ENCODE measurements at regions not wholly inside any gene's neighbourhood (a gene's known extent, or its start where the extent isn't known, plus 50 kb on each side); places are given as distances from the start of the nearest gene placed in this dataset.

DNA sequence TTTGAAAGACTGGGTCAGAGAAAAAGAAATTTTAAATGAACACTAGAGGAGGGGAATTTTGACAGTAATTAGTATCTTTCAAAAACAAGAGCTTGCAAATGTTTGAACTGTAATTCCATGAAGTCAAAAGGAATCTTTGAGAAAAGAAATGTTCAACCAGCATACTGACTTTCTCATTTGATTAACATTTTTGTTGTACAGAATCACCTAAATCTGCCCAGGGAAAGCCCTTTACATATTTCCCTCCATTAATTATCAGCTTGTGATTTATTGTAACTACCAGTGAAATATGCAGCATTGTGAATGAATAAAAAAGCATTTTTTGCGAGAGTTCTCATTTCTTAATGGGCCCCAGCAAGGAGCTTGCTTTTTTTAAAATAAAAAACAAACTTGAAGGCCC is 61.2 kb upstream of the CCDC91 start:
- TF ChIP-seq, protein P1, sequence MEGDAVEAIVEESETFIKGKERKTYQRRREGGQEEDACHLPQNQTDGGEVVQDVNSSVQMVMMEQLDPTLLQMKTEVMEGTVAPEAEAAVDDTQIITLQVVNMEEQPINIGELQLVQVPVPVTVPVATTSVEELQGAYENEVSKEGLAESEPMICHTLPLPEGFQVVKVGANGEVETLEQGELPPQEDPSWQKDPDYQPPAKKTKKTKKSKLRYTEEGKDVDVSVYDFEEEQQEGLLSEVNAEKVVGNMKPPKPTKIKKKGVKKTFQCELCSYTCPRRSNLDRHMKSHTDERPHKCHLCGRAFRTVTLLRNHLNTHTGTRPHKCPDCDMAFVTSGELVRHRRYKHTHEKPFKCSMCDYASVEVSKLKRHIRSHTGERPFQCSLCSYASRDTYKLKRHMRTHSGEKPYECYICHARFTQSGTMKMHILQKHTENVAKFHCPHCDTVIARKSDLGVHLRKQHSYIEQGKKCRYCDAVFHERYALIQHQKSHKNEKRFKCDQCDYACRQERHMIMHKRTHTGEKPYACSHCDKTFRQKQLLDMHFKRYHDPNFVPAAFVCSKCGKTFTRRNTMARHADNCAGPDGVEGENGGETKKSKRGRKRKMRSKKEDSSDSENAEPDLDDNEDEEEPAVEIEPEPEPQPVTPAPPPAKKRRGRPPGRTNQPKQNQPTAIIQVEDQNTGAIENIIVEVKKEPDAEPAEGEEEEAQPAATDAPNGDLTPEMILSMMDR (IDR thresholded peaks at IDR 0.05) = no peak
- TF ChIP-seq ZFX (IDR thresholded peaks at IDR 0.05; ENCODE audit: borderline replicate concordance) = no peak

Data from 22Rv1 (cell line).